ENCODE measurements at regions not wholly inside any gene's neighbourhood (a gene's known extent, or its start where the extent isn't known, plus 50 kb on each side); places are given as distances from the start of the nearest gene placed in this dataset.

GRCh38 chr13:91219201-91219600 lies 128.3 kb upstream of the MIR17HG start:
- no peak for TF ChIP-seq EZH2phosphoT487 (IDR thresholded peaks at IDR 0.05)
- TF ChIP-seq CTCF (IDR thresholded peaks at IDR 0.05) = no peak

Data from neural progenitor cell (in vitro differentiated cells).